ENCODE measurements at regions not wholly inside any gene's neighbourhood (a gene's known extent, or its start where the extent isn't known, plus 50 kb on each side); places are given as distances from the start of the nearest gene placed in this dataset.

- H3K4me1 Mint-ChIP-seq, result peaks cover 13% of the 10 kb centered on the region
- ChIA-PET POLR2A (no interaction called here), CTCF (no interaction called here)
- H3K27me3 Mint-ChIP-seq (ENCODE audit: low read depth), result no peaks in the 10 kb centered on the region
- TF ChIP-seq TP53 (CRISPR knock-in tag; IDR thresholded peaks at IDR 0.05) (no peak), NR3C1 (CRISPR knock-in tag; conservative IDR thresholded peaks at IDR 0.05; ENCODE audit: low read depth) (no peak), CDX4 (CRISPR knock-in tag; IDR thresholded peaks at IDR 0.05; ENCODE audit: borderline replicate concordance) (no peak), ZMAT4 (CRISPR knock-in tag; IDR thresholded peaks at IDR 0.05) (no peak), ATF1 (CRISPR knock-in tag; IDR thresholded peaks at IDR 0.05) (no peak), ZNF281 (CRISPR knock-in tag; IDR thresholded peaks at IDR 0.05) (no peak), E2F1 (CRISPR knock-in tag; IDR thresholded peaks at IDR 0.05) (no peak)
- H3K36me3 Mint-ChIP-seq, result no peaks in the 10 kb centered on the region
- peaks cover 13% of the 10 kb centered on the region; the same call in 1 of the 2 replicates for H3K9me3 Mint-ChIP-seq
- H3K4me3 Mint-ChIP-seq, result no peak overlapping the region
- DNase-seq (ENCODE audit: low spot score) (no peak), ATAC-seq (no peak)
- no peak overlapping the region for H3K27ac Mint-ChIP-seq
These were observed 100.7 kb upstream of the TNFSF4 start for GRCh38 chr1:173307845-173308244.

GRCh38 chr1:173314656-173315055 is 107.5 kb upstream of the TNFSF4 start:
- H3K27me3 Mint-ChIP-seq (ENCODE audit: low read depth), result no peaks in the 10 kb centered on the region
- H3K9me3 Mint-ChIP-seq, result peaks cover 12% of the 10 kb centered on the region; the same call in 1 of the 2 replicates
- CTCF ChIA-PET, result no interaction called here
- no peaks in the 10 kb centered on the region for H3K4me1 Mint-ChIP-seq
- DNase-seq (ENCODE audit: low spot score) (no peak), ATAC-seq (no peak)
- H3K4me3 Mint-ChIP-seq, result no peak overlapping the region
- POLR2A ChIA-PET, result no interaction called here
- H3K36me3 Mint-ChIP-seq, result no peaks in the 10 kb centered on the region
- 0 out of 2 replicates have a peak overlapping the region, but pooled peaks have one; percentile 32 for H3K27ac Mint-ChIP-seq
- TF ChIP-seq CREB1 (CRISPR knock-in tag; IDR thresholded peaks at IDR 0.05) (no peak), HMGA2 (CRISPR knock-in tag; IDR thresholded peaks at IDR 0.05) (no peak), JAZF1 (CRISPR knock-in tag; IDR thresholded peaks at IDR 0.05) (no peak), ZNF281 (CRISPR knock-in tag; IDR thresholded peaks at IDR 0.05) (no peak), FOXK1 (CRISPR knock-in tag; IDR thresholded peaks at IDR 0.05) (no peak), ZNF512 (CRISPR knock-in tag; IDR thresholded peaks at IDR 0.05; ENCODE audit: borderline replicate concordance) (no peak), JUN (CRISPR knock-in tag; IDR thresholded peaks at IDR 0.05) (no peak), SMAD3 (CRISPR knock-in tag; IDR thresholded peaks at IDR 0.05; ENCODE audit: borderline replicate concordance) (no peak), NFE2L1 (CRISPR knock-in tag; IDR thresholded peaks at IDR 0.05) (no peak), PRDM15 (CRISPR knock-in tag; IDR thresholded peaks at IDR 0.05) (no peak), ZBTB21 (CRISPR knock-in tag; IDR thresholded peaks at IDR 0.05; ENCODE audit: borderline replicate concordance) (no peak), NR3C1 (CRISPR knock-in tag; conservative IDR thresholded peaks at IDR 0.05; ENCODE audit: low read depth) (no peak), TEAD1 (CRISPR knock-in tag; IDR thresholded peaks at IDR 0.05) (no peak), ZNF121 (CRISPR knock-in tag; IDR thresholded peaks at IDR 0.05) (no peak), ZNF317 (CRISPR knock-in tag; IDR thresholded peaks at IDR 0.05; ENCODE audit: borderline replicate concordance, low read depth) (no peak), ZNF671 (CRISPR knock-in tag; IDR thresholded peaks at IDR 0.05) (no peak), GTF2I (CRISPR knock-in tag; conservative IDR thresholded peaks at IDR 0.05) (no peak)

All from WTC11 (cell line).